Left ventricle myocardium inferior (tissue), 1 donor: ENCODE measurements at regions not wholly inside any gene's neighbourhood (a gene's known extent, or its start where the extent isn't known, plus 50 kb on each side); places are given as distances from the start of the nearest gene placed in this dataset.

Experiments
- DNase-seq: peaks from one replicate; pipeline ENCODE4 v3.0.0-alpha.2; 2020
- H3K27ac ChIP-seq: fragments of 200-600 bp; replicated peaks from 2 replicates; pipeline ENCODE4 v1.8.0; 2021
- H3K27me3 ChIP-seq: fragments of 200-600 bp; 2 replicates; pipeline ENCODE4 v1.8.0; 2021; ENCODE audit warnings: low read depth
- H3K36me3 ChIP-seq: fragments of 200-600 bp; 2 replicates; pipeline ENCODE4 v1.8.0; 2021
- H3K4me1 ChIP-seq: fragments of 200-600 bp; 2 replicates; pipeline ENCODE4 v1.8.0; 2021
- H3K4me3 ChIP-seq: fragments of 200-600 bp; 2 replicates; pipeline ENCODE4 v1.8.0; 2021; ENCODE audit warnings: mild to moderate bottlenecking, moderate library complexity
- H3K9me3 ChIP-seq: fragments of 200-600 bp; replicated peaks from 2 replicates; pipeline ENCODE4 v1.8.0; 2021
- intact Hi-C: fragments of 100-400 bp; cut with micrococcal nuclease; formaldehyde crosslinking; loops from one replicate; pipeline ENCODE4 v1.11.0; 2022
- TF ChIP-seq, protein P1 (sequence below): fragments of 200-600 bp; IDR thresholded peaks from 2 replicates; pipeline ENCODE4 v1.8.0; 2021; ENCODE audit warnings: antibody characterized with exemption, mild to moderate bottlenecking, borderline replicate concordance
- donor health status: DM: no; HTN: yes; CAD: no; lungs with severe emphysema.

- Histone ChIP-seq H3K36me3 (no peaks in the 10 kb centered on the region), H3K27me3 (no peaks in the 10 kb centered on the region), H3K27ac (no peak overlapping the region), H3K4me3 (no peak overlapping the region), H3K9me3 (no peaks in the 10 kb centered on the region), H3K4me1 (no peaks in the 10 kb centered on the region)
- DNase-seq: no peak
- intact Hi-C loops: no loop called here
- TF ChIP-seq, protein P1, sequence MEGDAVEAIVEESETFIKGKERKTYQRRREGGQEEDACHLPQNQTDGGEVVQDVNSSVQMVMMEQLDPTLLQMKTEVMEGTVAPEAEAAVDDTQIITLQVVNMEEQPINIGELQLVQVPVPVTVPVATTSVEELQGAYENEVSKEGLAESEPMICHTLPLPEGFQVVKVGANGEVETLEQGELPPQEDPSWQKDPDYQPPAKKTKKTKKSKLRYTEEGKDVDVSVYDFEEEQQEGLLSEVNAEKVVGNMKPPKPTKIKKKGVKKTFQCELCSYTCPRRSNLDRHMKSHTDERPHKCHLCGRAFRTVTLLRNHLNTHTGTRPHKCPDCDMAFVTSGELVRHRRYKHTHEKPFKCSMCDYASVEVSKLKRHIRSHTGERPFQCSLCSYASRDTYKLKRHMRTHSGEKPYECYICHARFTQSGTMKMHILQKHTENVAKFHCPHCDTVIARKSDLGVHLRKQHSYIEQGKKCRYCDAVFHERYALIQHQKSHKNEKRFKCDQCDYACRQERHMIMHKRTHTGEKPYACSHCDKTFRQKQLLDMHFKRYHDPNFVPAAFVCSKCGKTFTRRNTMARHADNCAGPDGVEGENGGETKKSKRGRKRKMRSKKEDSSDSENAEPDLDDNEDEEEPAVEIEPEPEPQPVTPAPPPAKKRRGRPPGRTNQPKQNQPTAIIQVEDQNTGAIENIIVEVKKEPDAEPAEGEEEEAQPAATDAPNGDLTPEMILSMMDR: no peak
These were observed 232.2 kb upstream of the MEX3C start for GRCh38 chr18:51429644-51430043.

- Histone ChIP-seq H3K4me3 (no peak overlapping the region), H3K9me3 (no peaks in the 10 kb centered on the region), H3K27me3 (no peaks in the 10 kb centered on the region), H3K4me1 (no peaks in the 10 kb centered on the region), H3K27ac (no peak overlapping the region), H3K36me3 (no peaks in the 10 kb centered on the region)
- intact Hi-C loops: no loop called here
- TF ChIP-seq, protein P1: no peak
- DNase-seq: no peak
These were observed 233.1 kb upstream of the MEX3C start for GRCh38 chr18:51430538-51430937.

GRCh38 chr18:51433296-51433695 is 235.8 kb upstream of the MEX3C start:
- intact Hi-C loops: no loop called here
- DNase-seq: no peak
- Histone ChIP-seq H3K4me3 (no peak overlapping the region), H3K36me3 (no peaks in the 10 kb centered on the region), H3K27ac (no peak overlapping the region), H3K27me3 (peaks cover 12% of the 10 kb centered on the region), H3K4me1 (no peaks in the 10 kb centered on the region), H3K9me3 (no peaks in the 10 kb centered on the region)
- TF ChIP-seq, protein P1: no peak

DNA sequence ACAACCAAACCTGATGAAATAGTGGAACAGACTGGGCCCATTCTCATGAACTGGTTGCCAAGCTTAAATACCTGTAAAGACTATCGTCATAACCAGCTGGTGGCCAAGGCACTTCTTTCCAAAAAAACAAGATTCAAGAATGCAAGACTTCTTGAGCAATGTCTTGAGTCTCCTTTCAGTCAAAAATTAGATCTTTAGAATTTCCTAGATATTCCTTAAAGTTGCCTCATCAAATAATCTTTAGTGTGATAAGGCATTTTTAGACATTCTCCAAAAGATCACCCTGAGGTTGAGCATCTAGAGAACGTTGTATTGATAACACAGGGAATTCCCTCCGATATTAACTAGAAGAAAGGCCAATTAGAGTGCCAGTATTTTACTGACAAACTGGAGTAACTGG is 236.4 kb upstream of the MEX3C start:
- no peak for DNase-seq
- no peaks in the 10 kb centered on the region for H3K9me3 ChIP-seq
- no peaks in the 10 kb centered on the region for H3K36me3 ChIP-seq
- H3K4me1 ChIP-seq: no peaks in the 10 kb centered on the region
- intact Hi-C loops: no loop called here
- no peak overlapping the region for H3K4me3 ChIP-seq
- H3K27ac ChIP-seq: no peak overlapping the region
- peaks cover 18% of the 10 kb centered on the region for H3K27me3 ChIP-seq
- TF ChIP-seq, protein P1: no peak

- Histone ChIP-seq H3K27me3 (peaks cover 23% of the 10 kb centered on the region), H3K4me1 (no peaks in the 10 kb centered on the region), H3K27ac (no peak overlapping the region), H3K4me3 (no peak overlapping the region), H3K36me3 (no peaks in the 10 kb centered on the region), H3K9me3 (no peaks in the 10 kb centered on the region)
- intact Hi-C loops: no loop called here
- TF ChIP-seq, protein P1: no peak
- DNase-seq: no peak
These were observed 240.1 kb upstream of the MEX3C start for GRCh38 chr18:51437280-51438271.
